Neuronal stem cell (in vitro differentiated cells): ENCODE measurements at regions not wholly inside any gene's neighbourhood (a gene's known extent, or its start where the extent isn't known, plus 50 kb on each side); places are given as distances from the start of the nearest gene placed in this dataset.

Source experiments
- DNase-seq: peaks from one replicate; pipeline ENCODE4 v3.0.0-alpha.2; 2013; ENCODE audit warnings: low spot score
- H2AFZ ChIP-seq: one replicate; pipeline ENCODE4 v1.6.1; 2013; ENCODE audit warnings: mild to moderate bottlenecking, low read length, inconsistent platforms
- H2AK5ac ChIP-seq: 2 replicates; pipeline ENCODE4 v1.6.1; 2013; ENCODE audit warnings: low read depth, mild to moderate bottlenecking, inconsistent platforms, low read length, moderate library complexity, mixed read lengths
- H2BK120ac ChIP-seq: 2 replicates; pipeline ENCODE4 v1.6.1; 2013; ENCODE audit warnings: low read depth, mild to moderate bottlenecking, inconsistent platforms, low read length, moderate library complexity, mixed read lengths
- H2BK12ac ChIP-seq: one replicate; pipeline ENCODE4 v1.6.1; 2013; ENCODE audit warnings: low read length, inconsistent platforms
- H2BK15ac ChIP-seq: 2 replicates; pipeline ENCODE4 v1.6.1; 2013; ENCODE audit warnings: mild to moderate bottlenecking, low read length, inconsistent platforms, mixed read lengths
- H2BK5ac ChIP-seq: one replicate; pipeline ENCODE4 v1.6.1; 2013; ENCODE audit warnings: inconsistent platforms, mild to moderate bottlenecking, low read length, moderate library complexity
- H3K14ac ChIP-seq: one replicate; pipeline ENCODE4 v1.6.1; 2013; ENCODE audit warnings: low read length, inconsistent platforms
- H3K18ac ChIP-seq: 2 replicates; pipeline ENCODE4 v1.6.1; 2013; ENCODE audit warnings: low read length, inconsistent platforms
- H3K23ac ChIP-seq: 2 replicates; pipeline ENCODE4 v1.6.1; 2013; ENCODE audit warnings: low read depth, mild to moderate bottlenecking, mixed read lengths, low read length, inconsistent platforms; ENCODE audit not compliant: poor library complexity
- H3K27ac ChIP-seq: replicated peaks from 3 replicates; pipeline ENCODE4 v1.5.1; 2013; ENCODE audit warnings: low read length, inconsistent platforms
- H3K27me3 ChIP-seq, 3 experiments: 2 replicates each; pipeline ENCODE4 v1.6.1; 2013; ENCODE audit warnings: low read length in 3 of 3, mild to moderate bottlenecking in 2 of 3, inconsistent platforms in 1 of 3, low read depth in 1 of 3, mixed read lengths in 1 of 3, moderate library complexity in 1 of 3; ENCODE audit not compliant: control insufficient read depth in 3 of 3, insufficient read depth in 3 of 3
- H3K36me3 ChIP-seq, 2 donors: replicated peaks in 1 of 2; 2 replicates each; pipeline ENCODE4 v1.6.1; 2013; ENCODE audit warnings: low read length in 2 of 2; ENCODE audit not compliant: control insufficient read depth in 2 of 2, insufficient read depth in 2 of 2
- H3K4ac ChIP-seq: 2 replicates; pipeline ENCODE4 v1.6.1; 2013; ENCODE audit warnings: inconsistent platforms, mild to moderate bottlenecking, low read length, moderate library complexity
- H3K4me1 ChIP-seq, 2 donors: 1 replicate in 1 of 2; 2 replicates in 1 of 2; pipeline ENCODE4 v1.6.1; 2013; ENCODE audit warnings: low read length in 2 of 2, low read depth in 1 of 2; ENCODE audit not compliant: control insufficient read depth in 2 of 2, insufficient read depth in 1 of 2
- H3K4me2 ChIP-seq: one replicate; pipeline ENCODE4 v1.6.1; 2013; ENCODE audit warnings: mild to moderate bottlenecking, low read length, inconsistent platforms; ENCODE audit not compliant: insufficient read depth, poor library complexity, severe bottlenecking
- H3K4me3 ChIP-seq, 2 donors: 2 replicates each; pipeline ENCODE4 v1.5.1; 2013; ENCODE audit warnings: low read length in 2 of 2, mild to moderate bottlenecking in 2 of 2, inconsistent platforms in 1 of 2, moderate library complexity in 1 of 2
- H3K79me1 ChIP-seq: one replicate; pipeline ENCODE4 v1.6.1; 2013; ENCODE audit warnings: low read depth, mild to moderate bottlenecking, inconsistent platforms, low read length, moderate library complexity
- H3K9ac ChIP-seq: one replicate; pipeline ENCODE4 v1.6.1; 2013; ENCODE audit warnings: mild to moderate bottlenecking, low read depth, low read length, inconsistent platforms; ENCODE audit not compliant: poor library complexity
- H3K9me3 ChIP-seq, 2 donors: replicated peaks in 1 of 2; 2 replicates each; pipeline versions ENCODE3 to v1.6.1; 2013; ENCODE audit warnings: low read length in 2 of 2, mild to moderate bottlenecking in 2 of 2, inconsistent platforms in 1 of 2, low read depth in 1 of 2, mixed read lengths in 1 of 2, moderate library complexity in 1 of 2; ENCODE audit not compliant: control insufficient read depth in 2 of 2, insufficient read depth in 1 of 2
- H4K8ac ChIP-seq: one replicate; pipeline ENCODE4 v1.6.1; 2013; ENCODE audit warnings: low read depth, mild to moderate bottlenecking, inconsistent platforms, low read length, moderate library complexity
- H4K91ac ChIP-seq: one replicate; pipeline ENCODE4 v1.6.1; 2013; ENCODE audit warnings: low read length, low read depth, mild to moderate bottlenecking, inconsistent platforms; ENCODE audit not compliant: poor library complexity
- WGBS, 2 donors: extraction: QIAGEN DNeasy Blood & Tissue Kit; methylation state at CpG; one replicate each; pipeline ENCODE4 v1.1.7; 2013; ENCODE audit warnings: missing lambda C conversion rate in 2 of 2, mixed read lengths in 1 of 2; ENCODE audit not compliant: insufficient read length in 2 of 2, insufficient replicate concordance in 1 of 2; ENCODE audit errors: extremely low coverage in 2 of 2; 5-methylcytosine and 5-hydroxymethylcytosine counted together

DNA sequence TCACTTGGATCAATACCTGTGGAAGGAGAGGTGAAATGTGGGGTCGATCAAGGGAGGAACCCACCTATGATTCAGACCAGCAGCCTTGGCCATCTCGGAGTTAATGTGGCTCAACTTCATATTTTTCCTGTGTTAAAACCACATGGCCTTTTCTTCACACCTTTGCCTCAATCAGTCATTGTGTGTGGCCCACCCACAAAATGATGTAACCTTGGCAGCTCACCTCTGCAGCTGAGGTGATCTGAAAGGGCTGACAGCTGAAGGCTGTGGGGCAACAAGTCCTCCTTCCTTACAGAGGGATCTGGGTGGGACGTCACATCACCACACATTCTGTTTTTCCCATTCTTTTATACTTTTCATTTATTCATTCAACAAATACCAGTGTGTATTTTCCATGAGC lies 357.1 kb upstream of the HSF2 start:
- Histone ChIP-seq H2BK5ac (no peak overlapping the region), H3K27me3 (no peaks in the 10 kb centered on the region), H3K27ac (no peak overlapping the region), H2BK15ac (no peak overlapping the region), H3K79me1 (no peaks in the 10 kb centered on the region), H4K8ac (no peak overlapping the region), H3K9me3 (no peaks in the 10 kb centered on the region), H2AFZ (no peak overlapping the region), H3K23ac (no peak overlapping the region), H3K4me1 (peaks cover 0 to 5% of the 10 kb centered on the region in 2 donors), H3K4me3 (no peak overlapping the region), H3K4me2 (no peak overlapping the region), H3K9ac (no peak overlapping the region), H3K18ac (peak overlapping the region; percentile 42), H3K14ac (no peak overlapping the region), H4K91ac (no peak overlapping the region), H2BK120ac (no peak overlapping the region), H2BK12ac (peak overlapping the region; percentile 76), H3K4ac (no peak overlapping the region), H2AK5ac (no peak overlapping the region), H3K36me3 (no peaks in the 10 kb centered on the region)
- no CpG with 5 or more reads among the region's 3 CpGs for WGBS, 2 donors
- no peak for DNase-seq

- Histone ChIP-seq H2AFZ (no peak overlapping the region), H2BK5ac (no peak overlapping the region), H2BK15ac (no peak overlapping the region), H3K23ac (no peak overlapping the region), H3K4me3 (no peak overlapping the region), H3K9ac (no peak overlapping the region), H2BK12ac (no peak overlapping the region), H3K36me3 (no peaks in the 10 kb centered on the region), H2AK5ac (no peak overlapping the region), H3K27ac (no peak overlapping the region), H3K4me2 (no peak overlapping the region), H4K8ac (no peak overlapping the region), H4K91ac (no peak overlapping the region), H3K27me3 (no peaks in the 10 kb centered on the region), H3K14ac (no peak overlapping the region), H3K18ac (no peak overlapping the region), H3K4me1 (peaks cover 0 to 5% of the 10 kb centered on the region in 2 donors), H3K9me3 (no peaks in the 10 kb centered on the region), H3K4ac (no peak overlapping the region), H2BK120ac (no peak overlapping the region), H3K79me1 (no peaks in the 10 kb centered on the region)
- no peak for DNase-seq
- WGBS, 2 donors = no CpG with 5 or more reads among the region's 9 CpGs
Observed at GRCh38 chr6:122042960-122043735, 356.3 kb upstream of the HSF2 start.

DNA sequence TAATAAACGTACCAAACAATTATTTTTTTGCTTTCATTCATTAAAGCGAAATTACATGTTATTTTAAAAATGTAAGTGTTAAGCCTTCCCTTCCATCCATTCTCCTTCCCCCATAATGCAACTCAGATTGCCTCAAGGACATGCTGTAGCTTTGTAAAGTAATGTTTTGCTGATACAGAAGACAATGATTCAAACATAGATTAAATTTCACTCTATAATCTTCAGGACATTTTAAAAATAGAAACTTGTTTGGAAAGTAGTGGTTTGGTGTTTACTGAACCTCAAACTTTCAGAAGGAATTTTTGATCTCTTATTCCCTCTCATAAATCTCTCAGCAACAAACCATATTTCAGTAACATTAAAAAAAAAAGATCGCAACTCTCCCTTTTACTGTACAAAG lies 350.9 kb upstream of the HSF2 start:
- Histone ChIP-seq H3K23ac (no peak overlapping the region), H3K27me3 (no peaks in the 10 kb centered on the region), H3K36me3 (no peaks in the 10 kb centered on the region), H4K8ac (no peak overlapping the region), H3K4ac (no peak overlapping the region), H3K9ac (no peak overlapping the region), H3K27ac (no peak overlapping the region), H3K18ac (no peak overlapping the region), H2BK12ac (no peak overlapping the region), H2BK15ac (no peak overlapping the region), H2BK5ac (no peak overlapping the region), H2BK120ac (no peak overlapping the region), H3K4me2 (no peak overlapping the region), H3K4me1 (peaks cover 0 to 10% of the 10 kb centered on the region in 2 donors), H3K14ac (no peak overlapping the region), H3K79me1 (no peaks in the 10 kb centered on the region), H2AK5ac (no peak overlapping the region), H4K91ac (no peak overlapping the region), H3K9me3 (no peaks in the 10 kb centered on the region), H2AFZ (peak overlapping the region; percentile 25), H3K4me3 (no peak overlapping the region)
- no peak for DNase-seq
- WGBS, 2 donors = no CpG with 5 or more reads among the region's 3 CpGs

GRCh38 chr6:122049341-122049740 lies 350.1 kb upstream of the HSF2 start:
- Histone ChIP-seq H3K14ac (no peak overlapping the region), H3K18ac (no peak overlapping the region), H3K9me3 (no peaks in the 10 kb centered on the region), H2AFZ (peak overlapping the region; percentile 25), H3K4me1 (peaks cover 0 to 7% of the 10 kb centered on the region in 2 donors), H3K36me3 (no peaks in the 10 kb centered on the region), H2BK120ac (no peak overlapping the region), H3K9ac (no peak overlapping the region), H3K23ac (no peak overlapping the region), H3K27ac (no peak overlapping the region), H3K27me3 (no peaks in the 10 kb centered on the region), H3K4me3 (no peak overlapping the region), H4K8ac (no peak overlapping the region), H3K4me2 (no peak overlapping the region), H3K4ac (no peak overlapping the region), H2AK5ac (no peak overlapping the region), H4K91ac (no peak overlapping the region), H2BK12ac (no peak overlapping the region), H2BK5ac (no peak overlapping the region), H2BK15ac (no peak overlapping the region), H3K79me1 (no peaks in the 10 kb centered on the region)
- no CpG with 5 or more reads among the region's 6 CpGs for WGBS, 2 donors
- no peak for DNase-seq
